OCI-LY3 (cell line): ENCODE measurements at regions not wholly inside any gene's neighbourhood (a gene's known extent, or its start where the extent isn't known, plus 50 kb on each side); places are given as distances from the start of the nearest gene placed in this dataset.

Experiments
- H2AFZ ChIP-seq: fragments of 200-600, 300-600 bp; shearing (Covaris generic); 2 replicates; pipeline ENCODE4 v1.6.0; 2014; ENCODE audit warnings: antibody characterized with exemption, low read depth, low read length
- H3K27ac ChIP-seq: fragments of 200-600, 300-600 bp; sonication (generic); 2 replicates; pipeline ENCODE4 v1.5.1; 2014; ENCODE audit warnings: mild to moderate bottlenecking, low read length, moderate library complexity, mixed read lengths
- H3K27me3 ChIP-seq: fragments of 200-600, 300-600 bp; sonication (generic); 2 replicates; pipeline ENCODE4 v1.6.1; 2014; ENCODE audit warnings: low read depth, low read length, mixed read lengths
- H3K36me3 ChIP-seq: fragments of 200-600, 300-600 bp; sonication (generic); replicated peaks from 2 replicates; pipeline ENCODE3; 2014; ENCODE audit warnings: low read depth, low read length, mixed read lengths
- H3K4me1 ChIP-seq: fragments of 300-600, 200-600 bp; sonication (generic); 2 replicates; pipeline ENCODE4 v1.6.1; 2014; ENCODE audit warnings: low read length, mixed read lengths
- H3K4me2 ChIP-seq: fragments of 200-600, 300-600 bp; sonication (generic); 2 replicates; pipeline ENCODE4 v1.6.1; 2014; ENCODE audit warnings: low read length, mixed read lengths
- H3K4me3 ChIP-seq: fragments of 300-600, 200-600 bp; sonication (generic); 2 replicates; pipeline ENCODE4 v1.5.1; 2014; ENCODE audit warnings: antibody characterized with exemption, mild to moderate bottlenecking, low read length, moderate library complexity
- H3K79me2 ChIP-seq: fragments of 300-600, 200-600 bp; shearing (Covaris generic); 2 replicates; pipeline ENCODE4 v1.6.1; 2014; ENCODE audit warnings: mild to moderate bottlenecking, low read length, mixed read lengths
- H3K9ac ChIP-seq: fragments of 300-600, 200-600 bp; shearing (Covaris generic); 2 replicates; pipeline ENCODE4 v1.6.0; 2014; ENCODE audit warnings: mild to moderate bottlenecking, low read length, moderate library complexity
- H3K9me3 ChIP-seq: fragments of 200-600, 300-600 bp; shearing (Covaris generic); 2 replicates; pipeline ENCODE4 v1.6.1; 2014; ENCODE audit warnings: low read length, mixed read lengths; ENCODE audit not compliant: insufficient read depth
- H4K20me1 ChIP-seq: fragments of 200-600, 300-600 bp; sonication (generic); 2 replicates; pipeline ENCODE4 v1.6.1; 2016; ENCODE audit warnings: low read length, mixed read lengths; ENCODE audit not compliant: insufficient read depth
- CTCF ChIP-seq: fragments of 200-600, 300-600 bp; sonication (generic); IDR thresholded peaks from 2 replicates; pipeline ENCODE4 v1.5.1; 2014; ENCODE audit warnings: antibody characterized with exemption, low read length, low read depth
- EZH2phosphoT487 ChIP-seq: fragments of 200-600 bp; shearing (Covaris generic); IDR thresholded peaks from 2 replicates; pipeline ENCODE4 v1.6.1; 2018; ENCODE audit warnings: antibody characterized with exemption, mixed run types, low read depth

GRCh38 chr7:15848362-15848761, 161.9 kb upstream of the MEOX2 start:
- Histone ChIP-seq H3K36me3 (no peaks in the 10 kb centered on the region), H3K27ac (no peak overlapping the region), H3K27me3 (no peaks in the 10 kb centered on the region), H3K4me2 (no peak overlapping the region), H3K79me2 (no peaks in the 10 kb centered on the region), H3K4me3 (no peak overlapping the region), H3K9ac (no peak overlapping the region), H3K4me1 (no peaks in the 10 kb centered on the region), H2AFZ (no peak overlapping the region), H4K20me1 (no peaks in the 10 kb centered on the region), H3K9me3 (no peaks in the 10 kb centered on the region)
- TF ChIP-seq CTCF, result no peak
- TF ChIP-seq EZH2phosphoT487, result no peak

GRCh38 chr7:15845868-15846267, 159.4 kb upstream of the MEOX2 start:
- no peak overlapping the region for H3K9ac ChIP-seq
- no peak for TF ChIP-seq EZH2phosphoT487
- no peak for TF ChIP-seq CTCF
- H3K27me3 ChIP-seq, result no peaks in the 10 kb centered on the region
- no peaks in the 10 kb centered on the region for H3K36me3 ChIP-seq
- H3K27ac ChIP-seq, result no peak overlapping the region
- H3K4me2 ChIP-seq, result no peak overlapping the region
- H3K4me1 ChIP-seq, result no peaks in the 10 kb centered on the region
- H3K9me3 ChIP-seq, result no peaks in the 10 kb centered on the region
- no peak overlapping the region for H2AFZ ChIP-seq
- H3K79me2 ChIP-seq, result no peaks in the 10 kb centered on the region
- H4K20me1 ChIP-seq, result no peaks in the 10 kb centered on the region
- no peak overlapping the region for H3K4me3 ChIP-seq

GRCh38 chr7:15845461-15845860, 159.0 kb upstream of the MEOX2 start:
- Histone ChIP-seq H3K4me1 (no peaks in the 10 kb centered on the region), H3K9me3 (no peaks in the 10 kb centered on the region), H2AFZ (no peak overlapping the region), H3K4me2 (no peak overlapping the region), H3K79me2 (no peaks in the 10 kb centered on the region), H3K9ac (no peak overlapping the region), H3K27me3 (no peaks in the 10 kb centered on the region), H3K36me3 (no peaks in the 10 kb centered on the region), H4K20me1 (no peaks in the 10 kb centered on the region), H3K27ac (no peak overlapping the region), H3K4me3 (no peak overlapping the region)
- no peak for TF ChIP-seq EZH2phosphoT487
- TF ChIP-seq CTCF, result no peak

GRCh38 chr7:15839416-15840100, 153.1 kb upstream of the MEOX2 start:
- H3K27ac ChIP-seq, result no peak overlapping the region
- no peaks in the 10 kb centered on the region for H4K20me1 ChIP-seq
- no peak overlapping the region for H2AFZ ChIP-seq
- TF ChIP-seq EZH2phosphoT487 (no peak), CTCF (no peak)
- H3K4me1 ChIP-seq, result no peaks in the 10 kb centered on the region
- no peaks in the 10 kb centered on the region for H3K36me3 ChIP-seq
- H3K79me2 ChIP-seq, result no peaks in the 10 kb centered on the region
- H3K4me2 ChIP-seq, result no peak overlapping the region
- H3K9ac ChIP-seq, result no peak overlapping the region
- H3K9me3 ChIP-seq, result no peaks in the 10 kb centered on the region
- no peak overlapping the region for H3K4me3 ChIP-seq
- no peaks in the 10 kb centered on the region for H3K27me3 ChIP-seq
